Pancreas (tissue), 10 donors: ENCODE measurements at regions not wholly inside any gene's neighbourhood (a gene's known extent, or its start where the extent isn't known, plus 50 kb on each side); places are given as distances from the start of the nearest gene placed in this dataset.
A peak's percentile ranks its signal among the peaks of the same experiment; 100 is the strongest.

Experiments used
- ATAC-seq, 4 donors: fragments of 200-7000 bp; cut with Tn5 transposase; one replicate each; pipeline versions ENCODE4 v1.8.0 to v1.9.1; 2020; ENCODE audit warnings: mild to moderate bottlenecking in 4 of 4, moderate library complexity in 4 of 4
- DNase-seq, 6 donors: peaks; one replicate each; pipeline ENCODE4 v3.0.0-alpha.2; 2020
- FAIRE-seq: peaks from 2 replicates; lab custom pipeline; 2012; peaks lifted over from hg19 to GRCh38; lab: Jason Lieb, UNC
- H3K27ac ChIP-seq, 4 donors: fragments of 200-600 bp; sonication (generic); 1 replicate in 3 of 4; 2 replicates in 1 of 4; pipeline versions ENCODE4 v1.5.0 to v1.8.0; 2020
- H3K27me3 ChIP-seq, 4 donors: fragments of 200-600 bp; one replicate each; pipeline ENCODE4 v1.8.0; 2021
- H3K36me3 ChIP-seq, 3 donors: fragments of 200-600 bp; sonication (generic) in 1 of 3; one replicate each; pipeline versions ENCODE4 v1.5.0 to v1.8.0; 2020 to 2021
- H3K4me1 ChIP-seq, 3 donors: fragments of 200-600 bp; one replicate each; pipeline ENCODE4 v1.8.0; 2021
- H3K4me3 ChIP-seq, 4 donors: fragments of 200-600 bp; sonication (generic) in 2 of 4; one replicate each; pipeline versions ENCODE4 v1.5.0 to v1.8.0; 2020 to 2021
- H3K9me3 ChIP-seq, 4 donors: fragments of 200-600 bp; one replicate each; pipeline ENCODE4 v1.8.0; 2021
- CTCF ChIP-seq, 4 donors: fragments of 200-600 bp; sonication (generic) in 3 of 4; IDR thresholded peaks; one replicate each; pipeline versions ENCODE4 v1.5.0 to v1.8.0; 2021; ENCODE audit warnings: antibody characterized with exemption in 4 of 4
- WGBS, 2 donors: extraction: QIAGEN DNeasy Blood & Tissue Kit; methylation state at CpG; one replicate each; pipeline ENCODE4 v1.1.7; 2013; 5-methylcytosine and 5-hydroxymethylcytosine counted together
- intact Hi-C, 3 donors: fragments of 100-400 bp; cut with DNase I; formaldehyde crosslinking; loops; one replicate each; pipeline versions ENCODE4 v1.11.1 to v1.14.2; 2022
- donor health status: healthy with polysubstance abuse.
- donor health status: DM: no; HTN: no; CAD: no; lungs with moderate emphysema.
- donor health status: DM: no; HTN: no; CAD: no.
- donor health status: control.
- donor health status: control.
- donor health status: Bipolar disorder and iron deficiency.
- donor health status: DM: yes; HTN: yes; CAD: no.
- donor health status: DM: no; HTN: no; CAD: no.
- donor health status: DM: no; HTN: no; CAD: no.
- donor health status: DM: yes; HTN: yes; CAD: no.

- Histone ChIP-seq H3K36me3 (no peaks in the 10 kb centered on the region), H3K4me3 (no peak overlapping the region), H3K9me3 (no peaks in the 10 kb centered on the region), H3K4me1 (peaks cover 0 to 9% (median 5%) of the 10 kb centered on the region in 3 donors), H3K27ac (no peak overlapping the region), H3K27me3 (no peaks in the 10 kb centered on the region)
- ATAC-seq (no peak), DNase-seq (no peak), FAIRE-seq (no peak)
- intact Hi-C loops: loop anchor here in 2 of 3 donors (5.0 to 10.0 kb wide), 2 partner anchors 261 to 408 kb away; partner anchors contain the start of gene SNN (in 1 of the 2)
- no peak for TF ChIP-seq CTCF (IDR thresholded peaks at IDR 0.05)
- WGBS, 2 donors: 83 to 90% methylated on average over 6 of the region's 6 CpGs
Observed at GRCh38 chr16:11403920-11404319, 58.7 kb downstream of the RMI2 start.

- intact Hi-C loops: loop anchor here in 2 of 3 donors (5.0 to 10.0 kb wide), 2 partner anchors 260 to 408 kb away; partner anchors contain the start of gene SNN (in 1 of the 2)
Observed at GRCh38 chr16:11404603-11405002, 59.3 kb downstream of the RMI2 start.

GRCh38 chr16:11405331-11406176 lies 60.3 kb downstream of the RMI2 start:
- Histone ChIP-seq H3K27ac (no peak overlapping the region), H3K4me1 (peaks cover 0 to 9% (median 5%) of the 10 kb centered on the region in 3 donors), H3K27me3 (no peaks in the 10 kb centered on the region), H3K4me3 (no peak overlapping the region), H3K9me3 (no peaks in the 10 kb centered on the region), H3K36me3 (no peaks in the 10 kb centered on the region)
- ATAC-seq (no peak), DNase-seq (peak in 2 of 6 donors; percentile 18 to 37), FAIRE-seq (no peak)
- peak in 3 of 4 donors; percentile 9 to 36 (median 32) for TF ChIP-seq CTCF (IDR thresholded peaks at IDR 0.05)
- 57 to 64% methylated on average over 11 of the region's 11 CpGs for WGBS, 2 donors
- intact Hi-C loops: loop anchor here in 1 of 3 donors (10.0 kb wide), 1 partner anchor 259 kb away; the partner anchor contains the start of gene SNN

More at GRCh38 chr16:11404603-11405002, 59.3 kb downstream of the RMI2 start:
- Histone ChIP-seq H3K27ac (no peak overlapping the region), H3K4me1 (peaks cover 0 to 9% (median 5%) of the 10 kb centered on the region in 3 donors), H3K4me3 (no peak overlapping the region), H3K27me3 (no peaks in the 10 kb centered on the region), H3K36me3 (no peaks in the 10 kb centered on the region), H3K9me3 (no peaks in the 10 kb centered on the region)
- DNase-seq: peak in 1 of 6 donors; percentile 37
- no peak for ATAC-seq
- WGBS, 2 donors: 89 to 94% methylated on average over 12 of the region's 12 CpGs
- no peak for TF ChIP-seq CTCF (IDR thresholded peaks at IDR 0.05)
- no peak for FAIRE-seq

GRCh38 chr16:11406177-11406560 lies 60.9 kb downstream of the RMI2 start:
- no peak for DNase-seq
- no peak for ATAC-seq
- FAIRE-seq: no peak
- H3K27me3 ChIP-seq: no peaks in the 10 kb centered on the region
- H3K36me3 ChIP-seq: no peaks in the 10 kb centered on the region
- H3K4me3 ChIP-seq: no peak overlapping the region
- H3K27ac ChIP-seq: no peak overlapping the region
- H3K9me3 ChIP-seq: no peaks in the 10 kb centered on the region
- 79 to 84% methylated on average over 6 of the region's 6 CpGs for WGBS, 2 donors
- peaks cover 0 to 6% (median 5%) of the 10 kb centered on the region in 3 donors for H3K4me1 ChIP-seq
- no peak for TF ChIP-seq CTCF (IDR thresholded peaks at IDR 0.05)
- intact Hi-C loops: loop anchor here in 1 of 3 donors (10.0 kb wide), 1 partner anchor 259 kb away; the partner anchor contains the start of gene SNN
